C1 segment of cervical spinal cord (tissue), 14 donors: ENCODE measurements at regions not wholly inside any gene's neighbourhood (a gene's known extent, or its start where the extent isn't known, plus 50 kb on each side); places are given as distances from the start of the nearest gene placed in this dataset.

ENCODE experiments used
- DNase-seq, 14 donors: peaks; one replicate each; lab custom pipeline; 2025; lab: John Stamatoyannopoulos, UW

- no peak for DNase-seq
Observed at GRCh38 chr15:66999046-66999968, 66.1 kb upstream of the SMAD3 start.

- no peak for DNase-seq
Observed at GRCh38 chr15:67000896-67001295, 64.5 kb upstream of the SMAD3 start.

GRCh38 chr15:67002368-67002767 is 63.0 kb upstream of the SMAD3 start:
- no peak for DNase-seq

GRCh38 chr15:67003586-67003985 is 61.8 kb upstream of the SMAD3 start:
- no peak for DNase-seq

- no peak for DNase-seq
Observed at GRCh38 chr15:67004142-67004541, 61.3 kb upstream of the SMAD3 start.

GRCh38 chr15:67005294-67005996 is 60.0 kb upstream of the SMAD3 start:
- no peak for DNase-seq

- DNase-seq = no peak
Observed at GRCh38 chr15:67006083-67007065, 59.0 kb upstream of the SMAD3 start.

- no peak for DNase-seq
Observed at GRCh38 chr15:67009576-67010569, 55.5 kb upstream of the SMAD3 start.

GRCh38 chr15:67010898-67011616 is 54.3 kb upstream of the SMAD3 start:
- no peak for DNase-seq

GRCh38 chr15:67011617-67012005 is 53.8 kb upstream of the SMAD3 start:
- DNase-seq = no peak

- no peak for DNase-seq
Observed at GRCh38 chr15:67013696-67014095, 51.7 kb upstream of the SMAD3 start.
